H9 (cell line): ENCODE measurements at regions not wholly inside any gene's neighbourhood (a gene's known extent, or its start where the extent isn't known, plus 50 kb on each side); places are given as distances from the start of the nearest gene placed in this dataset.

Experiments used
- DNase-seq: peaks from one replicate; pipeline ENCODE4 v3.0.0-alpha.2; 2017
- H2AFZ ChIP-seq: one replicate; pipeline ENCODE4 v1.6.1; 2013; ENCODE audit warnings: mild to moderate bottlenecking, low read length, control low read depth, moderate library complexity
- H2AK5ac ChIP-seq: 2 replicates; pipeline ENCODE4 v1.6.1; 2013; ENCODE audit warnings: low read length, control low read depth, mixed read lengths; ENCODE audit not compliant: insufficient read length
- H2BK120ac ChIP-seq: one replicate; pipeline ENCODE4 v1.6.1; 2013; ENCODE audit warnings: low read depth, mild to moderate bottlenecking, low read length, control low read depth, inconsistent platforms; ENCODE audit not compliant: poor library complexity, severe bottlenecking
- H2BK12ac ChIP-seq: 2 replicates; pipeline ENCODE4 v1.6.1; 2013; ENCODE audit warnings: low read length, control low read depth, mixed read lengths, low read depth; ENCODE audit not compliant: insufficient read length
- H2BK15ac ChIP-seq: 2 replicates; pipeline ENCODE4 v1.6.1; 2013; ENCODE audit warnings: low read depth, low read length, control low read depth
- H2BK20ac ChIP-seq: one replicate; pipeline ENCODE4 v1.6.1; 2013; ENCODE audit warnings: low read depth, mild to moderate bottlenecking, low read length, control low read depth, inconsistent platforms; ENCODE audit not compliant: poor library complexity, severe bottlenecking
- H2BK5ac ChIP-seq: 2 replicates; pipeline ENCODE4 v1.6.1; 2013; ENCODE audit warnings: low read length, control low read depth, mixed read lengths; ENCODE audit not compliant: insufficient read length
- H3K14ac ChIP-seq: 2 replicates; pipeline ENCODE4 v1.6.1; 2013; ENCODE audit warnings: low read length, control low read depth; ENCODE audit not compliant: insufficient read depth
- H3K18ac ChIP-seq: 2 replicates; pipeline ENCODE4 v1.6.1; 2013; ENCODE audit warnings: low read depth, mild to moderate bottlenecking, mixed read lengths, low read length, control low read depth; ENCODE audit not compliant: insufficient read length
- H3K23ac ChIP-seq: 2 replicates; pipeline ENCODE4 v1.6.1; 2013; ENCODE audit warnings: low read length, control low read depth, mixed read lengths, low read depth; ENCODE audit not compliant: insufficient read length
- H3K23me2 ChIP-seq: 2 replicates; pipeline ENCODE4 v1.6.1; 2013; ENCODE audit warnings: low read depth, mild to moderate bottlenecking, mixed read lengths, low read length, control low read depth; ENCODE audit not compliant: insufficient read length, poor library complexity, severe bottlenecking
- H3K27ac ChIP-seq: 2 replicates; pipeline ENCODE4 v1.5.1; 2013; ENCODE audit warnings: low read length, control low read depth, mixed read lengths, low read depth; ENCODE audit not compliant: insufficient read length
- H3K27me3 ChIP-seq: 2 replicates; pipeline ENCODE4 v1.6.1; 2013; ENCODE audit warnings: low read length, control low read depth, inconsistent platforms; ENCODE audit not compliant: insufficient read depth
- H3K4ac ChIP-seq: 2 replicates; pipeline ENCODE4 v1.6.1; 2013; ENCODE audit warnings: low read depth, mild to moderate bottlenecking, control low read depth, inconsistent platforms, low read length, moderate library complexity
- H3K4me1 ChIP-seq: 2 replicates; pipeline ENCODE4 v1.6.1; 2013; ENCODE audit warnings: low read length, control low read depth, inconsistent platforms; ENCODE audit not compliant: insufficient read depth
- H3K4me2 ChIP-seq: 2 replicates; pipeline ENCODE4 v1.6.1; 2013; ENCODE audit warnings: low read length, control low read depth, mixed read lengths; ENCODE audit not compliant: insufficient read length, insufficient read depth
- H3K56ac ChIP-seq: 2 replicates; pipeline ENCODE4 v1.6.1; 2013; ENCODE audit warnings: low read depth, mild to moderate bottlenecking, mixed read lengths, low read length, control low read depth; ENCODE audit not compliant: insufficient read length
- H3K79me1 ChIP-seq: 2 replicates; pipeline ENCODE4 v1.6.1; 2013; ENCODE audit warnings: low read depth, mild to moderate bottlenecking, moderate library complexity, low read length, control low read depth, inconsistent platforms; ENCODE audit not compliant: insufficient read depth, poor library complexity, severe bottlenecking
- H3K79me2 ChIP-seq: 2 replicates; pipeline ENCODE4 v1.6.1; 2013; ENCODE audit warnings: low read length, control low read depth, inconsistent platforms; ENCODE audit not compliant: insufficient read depth
- H3K9ac ChIP-seq: 2 replicates; pipeline ENCODE4 v1.6.1; 2013; ENCODE audit warnings: low read length, control low read depth, mixed read lengths; ENCODE audit not compliant: insufficient read length; ENCODE audit errors: extremely low read depth
- H3K9me3 ChIP-seq: one replicate; pipeline ENCODE4 v1.6.1; 2013; ENCODE audit warnings: low read depth, low read length, inconsistent platforms; ENCODE audit not compliant: control insufficient read depth
- H3T11ph ChIP-seq: one replicate; pipeline ENCODE4 v1.6.1; 2013; ENCODE audit warnings: mild to moderate bottlenecking, low read length, control low read depth, inconsistent platforms
- H4K20me1 ChIP-seq: one replicate; pipeline ENCODE4 v1.6.1; 2013; ENCODE audit not compliant: control insufficient read depth, insufficient read length, insufficient read depth
- H4K5ac ChIP-seq: 2 replicates; pipeline ENCODE4 v1.6.1; 2013; ENCODE audit warnings: low read depth, mild to moderate bottlenecking, mixed read lengths, low read length, control low read depth; ENCODE audit not compliant: insufficient read length
- H4K8ac ChIP-seq: replicated peaks from 2 replicates; pipeline ENCODE4 v1.6.1; 2013; ENCODE audit warnings: low read length, control low read depth, mixed read lengths, low read depth; ENCODE audit not compliant: insufficient read length
- H4K91ac ChIP-seq: 2 replicates; pipeline ENCODE4 v1.6.1; 2013; ENCODE audit warnings: low read depth, mild to moderate bottlenecking, moderate library complexity, mixed read lengths, low read length, control low read depth; ENCODE audit not compliant: insufficient read length
- H3K27ac Mint-ChIP-seq, 3 experiments: 2 replicates in 2 of 3; 3 replicates in 1 of 3; pipeline ENCODE4 v1.8.0; 2020 to 2021; ENCODE audit warnings: mixed read lengths in 3 of 3, mild to moderate bottlenecking in 1 of 3, moderate library complexity in 1 of 3
- H3K27me3 Mint-ChIP-seq: 2 replicates; pipeline ENCODE4 v1.8.0; 2021; ENCODE audit warnings: low read depth, mild to moderate bottlenecking, moderate library complexity, mixed read lengths
- H3K36me3 Mint-ChIP-seq, 3 experiments: 2 replicates in 2 of 3; 3 replicates in 1 of 3; pipeline ENCODE4 v1.8.0; 2020 to 2021; ENCODE audit warnings: low read depth in 3 of 3, mixed read lengths in 3 of 3; ENCODE audit not compliant: insufficient read depth in 1 of 3
- H3K4me1 Mint-ChIP-seq, 2 experiments: 2 replicates each; pipeline ENCODE4 v1.8.0; 2020; ENCODE audit warnings: mixed read lengths in 2 of 2
- H3K4me3 Mint-ChIP-seq, 2 experiments: 2 replicates in 1 of 2; 3 replicates in 1 of 2; pipeline ENCODE4 v1.8.0; 2020 to 2021; ENCODE audit warnings: mild to moderate bottlenecking in 2 of 2, mixed read lengths in 2 of 2, moderate library complexity in 1 of 2
- H3K9me3 Mint-ChIP-seq, 2 experiments: 2 replicates in 1 of 2; 3 replicates in 1 of 2; pipeline ENCODE4 v1.8.0; 2020; ENCODE audit warnings: mild to moderate bottlenecking in 2 of 2, mixed read lengths in 2 of 2, moderate library complexity in 1 of 2
- WGBS: extraction: QIAGEN DNeasy Blood & Tissue Kit; methylation state at CpG from one replicate; pipeline ENCODE4 v1.1.7; 2013; ENCODE audit warnings: missing lambda C conversion rate, low lambda C conversion rate, mixed read lengths; ENCODE audit not compliant: insufficient read length; ENCODE audit errors: extremely low coverage; 5-methylcytosine and 5-hydroxymethylcytosine counted together
- TF ChIP-seq, protein P1 (sequence below): fragments of 200-600 bp; sonication (generic); conservative IDR thresholded peaks from 3 replicates; pipeline ENCODE4 v1.8.0; 2021; ENCODE audit warnings: antibody characterized with exemption, mild to moderate bottlenecking

DNA sequence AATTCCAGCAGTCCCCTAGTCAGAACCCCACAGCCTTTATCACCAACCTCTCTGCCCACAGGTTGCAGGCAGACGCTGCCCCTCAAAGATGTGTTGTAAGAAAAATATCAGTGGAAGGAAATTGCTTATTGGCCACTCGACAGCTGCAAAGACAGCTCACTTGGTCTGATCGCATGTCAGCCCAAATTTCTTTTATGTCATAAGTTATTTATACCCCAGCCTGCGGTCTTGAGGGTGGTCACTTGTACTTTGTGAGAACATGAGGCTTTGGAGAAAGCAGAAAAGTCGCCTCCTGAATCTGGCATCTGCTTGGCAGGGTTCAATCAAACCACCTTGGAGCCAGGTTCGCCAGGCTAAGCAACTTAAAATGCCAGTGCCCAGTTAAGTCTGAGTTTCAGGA, 236.5 kb upstream of the CDH4 start:
- H3K27me3 ChIP-seq = no peaks in the 10 kb centered on the region; the same call in 1 of the 2 replicates
- H2BK120ac ChIP-seq = no peak overlapping the region
- H3K14ac ChIP-seq = no peak overlapping the region
- no peak overlapping the region for H3K4me2 ChIP-seq
- no peaks in the 10 kb centered on the region for H3K79me2 ChIP-seq
- H3K9ac ChIP-seq = no peak overlapping the region
- no peak overlapping the region for H3K23ac ChIP-seq
- no peak overlapping the region for H4K8ac ChIP-seq
- no peak overlapping the region for H2BK12ac ChIP-seq
- H2AK5ac ChIP-seq = no peak overlapping the region
- H2AFZ ChIP-seq = no peak overlapping the region
- H3K4ac ChIP-seq = no peak overlapping the region
- H4K20me1 ChIP-seq = no peaks in the 10 kb centered on the region
- H2BK20ac ChIP-seq = no peak overlapping the region
- no peaks in the 10 kb centered on the region for H3K4me1 ChIP-seq
- H3K23me2 ChIP-seq = no peaks in the 10 kb centered on the region
- TF ChIP-seq, protein P1, sequence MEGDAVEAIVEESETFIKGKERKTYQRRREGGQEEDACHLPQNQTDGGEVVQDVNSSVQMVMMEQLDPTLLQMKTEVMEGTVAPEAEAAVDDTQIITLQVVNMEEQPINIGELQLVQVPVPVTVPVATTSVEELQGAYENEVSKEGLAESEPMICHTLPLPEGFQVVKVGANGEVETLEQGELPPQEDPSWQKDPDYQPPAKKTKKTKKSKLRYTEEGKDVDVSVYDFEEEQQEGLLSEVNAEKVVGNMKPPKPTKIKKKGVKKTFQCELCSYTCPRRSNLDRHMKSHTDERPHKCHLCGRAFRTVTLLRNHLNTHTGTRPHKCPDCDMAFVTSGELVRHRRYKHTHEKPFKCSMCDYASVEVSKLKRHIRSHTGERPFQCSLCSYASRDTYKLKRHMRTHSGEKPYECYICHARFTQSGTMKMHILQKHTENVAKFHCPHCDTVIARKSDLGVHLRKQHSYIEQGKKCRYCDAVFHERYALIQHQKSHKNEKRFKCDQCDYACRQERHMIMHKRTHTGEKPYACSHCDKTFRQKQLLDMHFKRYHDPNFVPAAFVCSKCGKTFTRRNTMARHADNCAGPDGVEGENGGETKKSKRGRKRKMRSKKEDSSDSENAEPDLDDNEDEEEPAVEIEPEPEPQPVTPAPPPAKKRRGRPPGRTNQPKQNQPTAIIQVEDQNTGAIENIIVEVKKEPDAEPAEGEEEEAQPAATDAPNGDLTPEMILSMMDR = no peak
- no peak overlapping the region for H3K27ac ChIP-seq
- no peaks in the 10 kb centered on the region for H3K79me1 ChIP-seq
- DNase-seq = no peak
- H3K4me3 Mint-ChIP-seq = no peak overlapping the region
- H3K18ac ChIP-seq = no peak overlapping the region
- H3K27me3 Mint-ChIP-seq = peaks cover 60% of the 10 kb centered on the region
- H3K36me3 Mint-ChIP-seq = peaks cover 0 to 4% (median 3%) of the 10 kb centered on the region in 3 experiments; a peak in 3 of 7 replicates
- H4K91ac ChIP-seq = no peak overlapping the region
- H3K56ac ChIP-seq = no peak overlapping the region
- H3K9me3 Mint-ChIP-seq = peaks cover 8% of the 10 kb centered on the region in 2 experiments
- peaks cover 14 to 16% of the 10 kb centered on the region in 2 experiments for H3K4me1 Mint-ChIP-seq
- no CpG with 5 or more reads among the region's 6 CpGs for WGBS
- no peaks in the 10 kb centered on the region for H3K9me3 ChIP-seq
- H3K27ac Mint-ChIP-seq = no peak overlapping the region
- H2BK15ac ChIP-seq = no peak overlapping the region
- no peak overlapping the region for H2BK5ac ChIP-seq
- no peak overlapping the region for H4K5ac ChIP-seq
- H3T11ph ChIP-seq = no peak overlapping the region
